LNCaP clone FGC (cell line): ENCODE measurements at regions not wholly inside any gene's neighbourhood (a gene's known extent, or its start where the extent isn't known, plus 50 kb on each side); places are given as distances from the start of the nearest gene placed in this dataset.

Experiments
- DNase-seq: peaks from one replicate; pipeline ENCODE4 v3.0.0-alpha.2; 2011; ENCODE audit warnings: low read depth
- H3K4me3 ChIP-seq: 2 replicates; pipeline ENCODE4 v1.5.1; 2011; ENCODE audit warnings: mild to moderate bottlenecking, low read depth, low read length, control low read depth
- TF ChIP-seq, protein P1 (sequence below): IDR thresholded peaks from 2 replicates; pipeline ENCODE4 v1.5.1; 2012; ENCODE audit warnings: mild to moderate bottlenecking; ENCODE audit not compliant: control insufficient read depth, insufficient read depth; ENCODE audit errors: extremely low read depth

- TF ChIP-seq, protein P1, sequence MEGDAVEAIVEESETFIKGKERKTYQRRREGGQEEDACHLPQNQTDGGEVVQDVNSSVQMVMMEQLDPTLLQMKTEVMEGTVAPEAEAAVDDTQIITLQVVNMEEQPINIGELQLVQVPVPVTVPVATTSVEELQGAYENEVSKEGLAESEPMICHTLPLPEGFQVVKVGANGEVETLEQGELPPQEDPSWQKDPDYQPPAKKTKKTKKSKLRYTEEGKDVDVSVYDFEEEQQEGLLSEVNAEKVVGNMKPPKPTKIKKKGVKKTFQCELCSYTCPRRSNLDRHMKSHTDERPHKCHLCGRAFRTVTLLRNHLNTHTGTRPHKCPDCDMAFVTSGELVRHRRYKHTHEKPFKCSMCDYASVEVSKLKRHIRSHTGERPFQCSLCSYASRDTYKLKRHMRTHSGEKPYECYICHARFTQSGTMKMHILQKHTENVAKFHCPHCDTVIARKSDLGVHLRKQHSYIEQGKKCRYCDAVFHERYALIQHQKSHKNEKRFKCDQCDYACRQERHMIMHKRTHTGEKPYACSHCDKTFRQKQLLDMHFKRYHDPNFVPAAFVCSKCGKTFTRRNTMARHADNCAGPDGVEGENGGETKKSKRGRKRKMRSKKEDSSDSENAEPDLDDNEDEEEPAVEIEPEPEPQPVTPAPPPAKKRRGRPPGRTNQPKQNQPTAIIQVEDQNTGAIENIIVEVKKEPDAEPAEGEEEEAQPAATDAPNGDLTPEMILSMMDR = no peak
- no peak overlapping the region for H3K4me3 ChIP-seq
- DNase-seq = no peak
These were observed 263.1 kb downstream of the ZNF536 start for GRCh38 chr19:30634996-30635975.

DNA sequence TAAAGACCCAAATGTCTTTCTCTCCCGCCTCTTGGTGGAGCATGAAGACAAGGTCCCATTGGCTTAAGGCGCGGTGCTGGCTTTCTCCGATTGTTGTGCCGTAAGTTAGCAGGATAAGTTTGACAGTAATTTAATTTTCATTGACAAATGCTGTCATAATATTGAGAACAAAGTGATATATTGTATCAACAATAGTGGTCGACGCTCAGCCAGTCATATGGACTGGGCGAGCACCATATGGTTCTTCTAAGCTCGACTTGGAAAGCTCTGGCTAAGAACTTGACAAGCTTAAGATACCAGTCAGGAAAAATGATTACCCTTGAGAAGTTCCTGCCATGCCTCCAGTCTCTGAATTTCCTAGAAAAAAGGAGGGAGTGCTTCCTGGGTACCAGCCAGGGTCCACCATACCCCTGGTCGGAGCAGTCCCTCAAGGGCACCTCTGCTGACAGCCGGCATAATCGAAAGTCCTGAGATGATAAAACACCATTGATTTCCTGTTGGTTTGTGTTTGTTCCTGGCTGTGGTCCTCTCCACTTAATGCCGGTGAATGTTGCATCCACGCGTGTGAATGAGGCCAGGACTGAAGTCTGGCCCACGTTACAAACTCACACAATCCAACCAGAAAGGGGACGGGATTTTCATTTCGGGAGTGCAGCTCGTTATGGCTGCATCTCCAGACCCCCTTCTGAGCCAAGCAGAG lies 262.1 kb downstream of the ZNF536 start:
- no peak overlapping the region for H3K4me3 ChIP-seq
- no peak for DNase-seq
- TF ChIP-seq, protein P1 = no peak

- no peak overlapping the region for H3K4me3 ChIP-seq
- no peak for DNase-seq
- TF ChIP-seq, protein P1 = no peak
These were observed 258.8 kb downstream of the ZNF536 start for GRCh38 chr19:30631033-30631370.

- peak; percentile 51 for DNase-seq
- TF ChIP-seq, protein P1 = no peak
- no peak overlapping the region for H3K4me3 ChIP-seq
These were observed 258.3 kb downstream of the ZNF536 start for GRCh38 chr19:30630289-30631032.

- no peak overlapping the region for H3K4me3 ChIP-seq
- TF ChIP-seq, protein P1 = no peak
- no peak for DNase-seq
These were observed 256.9 kb downstream of the ZNF536 start for GRCh38 chr19:30629086-30629485.

- TF ChIP-seq, protein P1 = no peak
- no peak for DNase-seq
- no peak overlapping the region for H3K4me3 ChIP-seq
These were observed 254.4 kb downstream of the ZNF536 start for GRCh38 chr19:30626626-30626966.
